Transverse colon (tissue), 4 donors: ENCODE measurements at regions not wholly inside any gene's neighbourhood (a gene's known extent, or its start where the extent isn't known, plus 50 kb on each side); places are given as distances from the start of the nearest gene placed in this dataset.

Experiments
- CTCF ChIP-seq, 5 experiments: fragments of 200-600 bp in 3 of 5; fragments of 450-650 bp in 2 of 5; sonication (generic) in 3 of 5; IDR thresholded peaks; 1 replicate in 2 of 5; 2 replicates in 3 of 5; pipeline ENCODE4 v1.5.1; 2016 to 2017; ENCODE audit warnings: antibody characterized with exemption in 5 of 5, inconsistent platforms in 3 of 5, mild to moderate bottlenecking in 2 of 5, moderate library complexity in 1 of 5
- EP300 ChIP-seq: sonication (generic); formaldehyde crosslinking; IDR thresholded peaks from one replicate; pipeline ENCODE4 v1.6.1; 2017; ENCODE audit warnings: antibody characterized with exemption, low read depth
- POLR2A ChIP-seq: fragments of 450-650 bp; IDR thresholded peaks from one replicate; pipeline ENCODE4 v1.6.1; 2016; ENCODE audit warnings: antibody characterized with exemption, mild to moderate bottlenecking, moderate library complexity
- POLR2AphosphoS5 ChIP-seq, 3 donors: sonication (generic); formaldehyde crosslinking; IDR thresholded peaks; one replicate each; pipeline ENCODE4 v1.6.1; 2016; ENCODE audit warnings: antibody characterized with exemption in 3 of 3

GRCh38 chr1:239744851-239745250 lies 346.8 kb upstream of the FMN2 start:
- TF ChIP-seq CTCF (IDR thresholded peaks at IDR 0.05) = no peak
- TF ChIP-seq POLR2A = no peak
- TF ChIP-seq EP300 = no peak
- no peak for TF ChIP-seq POLR2AphosphoS5 (IDR thresholded peaks at IDR 0.05)
